Suppressor macrophage (primary cell): ENCODE measurements at regions not wholly inside any gene's neighbourhood (a gene's known extent, or its start where the extent isn't known, plus 50 kb on each side); places are given as distances from the start of the nearest gene placed in this dataset.

Source experiments
- DNase-seq, 4 experiments: peaks; one replicate each; pipeline ENCODE4 v3.0.0-alpha.2; 2020 to 2022

- DNase-seq = no peak
These were observed 65.8 kb downstream of the SALL1 start for GRCh38 chr16:51085271-51085670.

- DNase-seq = no peak
These were observed 66.8 kb downstream of the SALL1 start for GRCh38 chr16:51084074-51084928.

DNA sequence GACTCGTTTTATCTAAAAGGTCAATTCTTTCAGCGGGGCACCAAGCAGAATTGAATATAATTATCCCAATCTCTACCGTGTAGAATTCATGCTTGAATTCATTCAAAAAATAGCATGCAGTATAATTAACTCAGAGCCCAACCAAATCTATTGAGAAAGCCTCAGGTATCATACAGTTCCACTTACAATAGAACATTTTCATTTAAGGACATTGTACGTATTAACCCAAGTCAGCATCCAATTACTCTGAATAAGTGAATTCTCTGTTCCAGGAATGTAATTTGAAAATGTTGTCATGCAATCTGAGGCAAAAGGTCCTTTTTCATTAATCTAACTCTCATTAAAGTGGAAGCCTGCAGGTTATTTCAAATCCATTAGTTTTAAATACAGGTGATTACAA lies 78.5 kb downstream of the SALL1 start:
- no peak for DNase-seq

- DNase-seq = no peak
These were observed 79.7 kb downstream of the SALL1 start for GRCh38 chr16:51071326-51071725.

DNA sequence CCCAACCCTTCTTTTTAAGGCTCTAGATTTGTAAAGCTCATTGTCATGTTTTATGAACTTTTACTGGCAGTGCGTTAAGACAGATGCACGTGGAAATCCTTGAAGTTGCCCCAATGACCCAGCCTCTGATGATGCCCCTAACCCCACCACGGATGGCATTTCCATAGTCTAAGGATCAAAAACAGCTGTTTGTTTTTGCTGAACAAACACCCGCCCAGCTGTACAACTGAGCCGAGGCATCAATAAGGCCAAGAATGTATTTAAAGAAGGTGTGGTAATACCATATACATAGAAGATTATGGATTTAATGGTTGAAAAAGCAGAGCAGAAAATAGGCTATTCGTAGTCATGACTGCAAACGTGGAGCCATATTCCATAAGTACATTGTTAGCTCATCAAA lies 83.7 kb downstream of the SALL1 start:
- no peak for DNase-seq

- DNase-seq = no peak
These were observed 89.0 kb downstream of the SALL1 start for GRCh38 chr16:51062039-51062438.

DNA sequence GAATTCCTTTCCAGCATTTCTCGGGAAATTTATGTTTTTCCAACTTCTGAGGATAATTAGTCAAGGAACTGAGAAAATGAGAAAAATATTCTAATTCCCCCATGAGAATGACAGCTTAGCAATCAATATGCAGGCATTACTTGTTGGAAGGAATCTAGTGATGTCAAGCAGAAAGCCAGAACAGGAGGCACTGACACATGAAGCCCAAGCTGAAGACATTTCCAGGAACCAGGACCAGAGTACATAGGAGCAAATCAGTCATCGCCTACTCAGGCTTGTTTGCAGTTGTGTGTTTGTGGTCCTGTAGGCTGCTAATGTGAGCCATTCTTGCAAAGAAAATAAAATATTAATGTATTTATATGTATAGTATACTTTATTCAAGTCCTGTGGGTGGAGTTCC lies 89.7 kb downstream of the SALL1 start:
- DNase-seq = no peak

DNA sequence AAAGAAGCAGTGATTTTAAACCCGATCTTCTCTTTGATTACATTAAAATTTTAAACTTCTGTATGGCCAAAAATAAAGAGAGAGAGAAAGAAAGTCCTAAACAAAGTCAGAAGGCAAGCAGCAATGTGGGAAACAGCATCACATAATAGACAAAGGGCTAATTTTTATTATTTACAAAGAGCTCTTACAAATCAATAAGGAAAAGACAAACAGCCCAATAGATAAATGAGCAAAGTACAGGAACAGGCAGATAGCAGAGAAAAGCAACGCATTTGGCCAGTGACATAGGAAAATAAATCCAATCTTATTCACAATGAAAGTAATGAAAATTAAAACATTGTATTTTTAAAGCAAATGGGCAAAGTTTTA lies 93.1 kb downstream of the SALL1 start:
- no peak for DNase-seq

GRCh38 chr16:51057102-51057793 lies 93.8 kb downstream of the SALL1 start:
- DNase-seq = no peak

- DNase-seq = no peak
These were observed 94.7 kb downstream of the SALL1 start for GRCh38 chr16:51056331-51056730.

GRCh38 chr16:51055434-51055833 lies 95.6 kb downstream of the SALL1 start:
- DNase-seq = no peak

- DNase-seq = no peak
These were observed 97.3 kb downstream of the SALL1 start for GRCh38 chr16:51053775-51054174.

DNA sequence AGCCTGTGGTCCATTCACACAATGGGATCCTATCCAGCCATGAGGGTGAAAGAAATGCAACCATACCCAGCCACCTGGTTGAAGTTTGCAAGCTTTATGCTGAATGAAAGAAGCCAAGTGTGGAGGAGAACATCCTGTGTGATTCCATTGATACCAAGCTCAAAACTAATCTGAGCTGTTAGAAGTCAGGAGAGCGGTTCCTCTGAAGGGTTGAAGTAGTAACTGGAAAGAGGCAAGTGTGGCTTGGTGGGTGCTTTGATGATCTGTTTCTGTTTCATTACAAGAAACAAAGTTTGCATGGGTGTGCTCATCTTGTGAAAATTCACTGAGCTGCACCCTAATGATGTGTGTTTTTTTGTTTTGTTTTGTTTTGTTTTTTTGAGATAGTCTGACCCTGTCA lies 99.4 kb downstream of the SALL1 start:
- DNase-seq = no peak

DNA sequence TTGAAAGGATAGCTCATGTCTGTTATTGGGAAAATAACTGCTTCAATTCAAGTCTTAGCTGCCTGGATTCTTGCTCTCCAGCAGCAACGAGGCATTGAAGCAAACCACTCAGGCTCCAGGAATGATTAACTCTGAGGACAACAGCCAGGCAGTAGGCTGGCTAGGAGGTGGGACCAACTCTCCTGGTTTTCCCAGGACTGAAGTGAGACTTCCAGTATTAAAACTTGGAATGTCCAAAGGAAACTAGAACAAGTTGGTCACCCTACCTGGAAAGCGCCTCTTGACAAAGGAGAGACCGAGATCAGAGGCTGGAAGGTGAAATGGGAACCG lies 100.7 kb downstream of the SALL1 start:
- DNase-seq = no peak

GRCh38 chr16:51049678-51050376 lies 101.2 kb downstream of the SALL1 start:
- no peak for DNase-seq

DNA sequence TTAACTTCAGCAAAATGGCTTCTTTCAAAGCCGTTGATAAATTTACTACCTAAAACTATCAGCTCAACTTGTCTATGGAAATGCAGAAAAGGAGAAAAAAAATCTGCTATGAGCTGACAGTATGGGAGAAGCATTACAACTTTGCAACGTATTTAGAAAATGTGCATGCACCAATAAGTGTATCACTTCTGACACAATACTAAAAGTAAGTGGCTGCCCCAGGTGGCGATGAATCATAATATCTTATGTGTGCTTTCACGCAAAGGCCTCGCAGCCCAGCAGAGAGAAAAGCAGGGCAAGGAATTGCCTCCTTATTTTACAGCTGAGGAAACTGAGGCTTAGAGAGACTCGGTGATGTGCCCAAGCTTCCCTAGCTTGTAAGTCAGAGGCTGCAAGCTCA lies 101.8 kb downstream of the SALL1 start:
- DNase-seq = no peak

- DNase-seq = no peak
These were observed 102.5 kb downstream of the SALL1 start for GRCh38 chr16:51048544-51048943.

- DNase-seq = no peak
These were observed 105.3 kb downstream of the SALL1 start for GRCh38 chr16:51045794-51046193.

GRCh38 chr16:51045186-51045585 lies 105.9 kb downstream of the SALL1 start:
- DNase-seq = no peak

- no peak for DNase-seq
These were observed 109.5 kb downstream of the SALL1 start for GRCh38 chr16:51041546-51041945.

DNA sequence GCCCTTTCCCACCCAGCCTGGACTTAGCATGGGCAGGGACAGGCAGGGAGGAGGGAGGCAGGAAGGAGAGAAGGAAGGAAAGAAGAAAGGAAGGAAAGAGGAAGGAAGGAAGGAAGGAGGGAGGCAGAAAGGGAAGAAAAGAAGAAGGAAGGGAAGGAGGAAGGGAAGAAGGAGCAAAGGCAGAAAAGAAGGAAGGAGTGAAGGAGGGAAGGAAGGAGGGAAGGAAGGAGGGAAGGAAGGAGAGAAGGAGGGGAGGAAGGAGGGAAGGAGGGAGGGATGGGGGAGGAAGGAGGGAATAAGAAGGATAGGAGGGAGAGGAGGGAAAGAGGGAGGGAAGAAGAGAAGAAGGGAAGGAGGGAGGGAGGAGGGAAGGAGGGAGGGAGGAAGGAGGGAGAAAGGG lies 110.4 kb downstream of the SALL1 start:
- no peak for DNase-seq

- DNase-seq = no peak
These were observed 111.3 kb downstream of the SALL1 start for GRCh38 chr16:51039638-51040331.

- no peak for DNase-seq
These were observed 115.4 kb downstream of the SALL1 start for GRCh38 chr16:51035711-51036110.
